Fibroblast of villous mesenchyme (primary cell): ENCODE measurements at regions not wholly inside any gene's neighbourhood (a gene's known extent, or its start where the extent isn't known, plus 50 kb on each side); places are given as distances from the start of the nearest gene placed in this dataset.

Experiments
- DNase-seq: peaks from one replicate; pipeline ENCODE4 v3.0.0-alpha.2; 2010; ENCODE audit warnings: low read depth
- H3K4me3 ChIP-seq: 2 replicates; pipeline ENCODE4 v1.5.1; 2011; ENCODE audit warnings: low read depth, mild to moderate bottlenecking, low read length
- CTCF ChIP-seq: IDR thresholded peaks from 2 replicates; pipeline ENCODE4 v1.5.1; 2012; ENCODE audit warnings: low read depth, mild to moderate bottlenecking, low read length; ENCODE audit not compliant: insufficient read depth

GRCh38 chr7:47661051-47661714 is 79.3 kb upstream of the TNS3 start:
- no peak for TF ChIP-seq CTCF
- no peak overlapping the region for H3K4me3 ChIP-seq
- DNase-seq: no peak

- no peak for TF ChIP-seq CTCF
These were observed 78.0 kb upstream of the TNS3 start for GRCh38 chr7:47659664-47660462.

GRCh38 chr7:47658886-47659635 is 77.2 kb upstream of the TNS3 start:
- no peak for TF ChIP-seq CTCF
- no peak overlapping the region for H3K4me3 ChIP-seq
- no peak for DNase-seq

More at GRCh38 chr7:47659664-47660462, 78.0 kb upstream of the TNS3 start:
- no peak overlapping the region for H3K4me3 ChIP-seq
- DNase-seq: no peak

GRCh38 chr7:47657126-47657525 is 75.2 kb upstream of the TNS3 start:
- no peak for DNase-seq

GRCh38 chr7:47654672-47655298 is 72.9 kb upstream of the TNS3 start:
- no peak overlapping the region for H3K4me3 ChIP-seq
- TF ChIP-seq CTCF: no peak
- DNase-seq: no peak

More at GRCh38 chr7:47657126-47657525, 75.2 kb upstream of the TNS3 start:
- TF ChIP-seq CTCF: no peak
- no peak overlapping the region for H3K4me3 ChIP-seq
